Calu3 (cell line): ENCODE measurements at regions not wholly inside any gene's neighbourhood (a gene's known extent, or its start where the extent isn't known, plus 50 kb on each side); places are given as distances from the start of the nearest gene placed in this dataset.

Experiments
- BruUV-seq: library from RNA; stranded (reverse); fragments of 400-500 nt; replicated peaks from 2 replicates; lab custom pipeline; 2021; lab: Mats Ljungman, UMichigan
- CTCF ChIA-PET: fragments of 300-600 bp; sonication (Branson Sonifier 250); formaldehyde crosslinking; loops from one replicate; lab custom pipeline; 2022; ENCODE audit warnings: antibody characterized with exemption; lab: Charles Lee
- DNase-seq: peaks from one replicate; pipeline ENCODE4 v3.0.0; 2022
- H3K27ac Mint-ChIP-seq: one replicate; pipeline ENCODE4 v1.8.0; 2022; ENCODE audit warnings: mixed read lengths; ENCODE audit not compliant: unreplicated experiment
- H3K27me3 Mint-ChIP-seq: one replicate; pipeline ENCODE4 v1.8.0; 2022; ENCODE audit warnings: mixed read lengths; ENCODE audit not compliant: unreplicated experiment
- H3K36me3 Mint-ChIP-seq: one replicate; pipeline ENCODE4 v1.8.0; 2022; ENCODE audit warnings: mild to moderate bottlenecking, moderate library complexity, mixed read lengths; ENCODE audit not compliant: insufficient read depth, unreplicated experiment
- H3K4me1 Mint-ChIP-seq: one replicate; pipeline ENCODE4 v1.8.0; 2022; ENCODE audit warnings: mild to moderate bottlenecking, low read depth, mixed read lengths; ENCODE audit not compliant: unreplicated experiment
- H3K4me3 Mint-ChIP-seq: one replicate; pipeline ENCODE4 v1.8.0; 2022; ENCODE audit warnings: mild to moderate bottlenecking, low read depth, moderate library complexity, mixed read lengths; ENCODE audit not compliant: unreplicated experiment
- H3K9me3 Mint-ChIP-seq: one replicate; pipeline ENCODE4 v1.8.0; 2022; ENCODE audit warnings: low read depth, mixed read lengths; ENCODE audit not compliant: unreplicated experiment
- CTCF ChIP-seq: fragments of 200-600 bp; IDR thresholded peaks from one replicate; pipeline ENCODE4 v1.8.0; 2022; ENCODE audit warnings: antibody characterized with exemption; ENCODE audit not compliant: unreplicated experiment
- intact Hi-C: fragments of 100-400 bp; cut with micrococcal nuclease; formaldehyde crosslinking; loops from one replicate; pipeline ENCODE4 v1.10.0; 2022; ENCODE audit not compliant: unreplicated experiment

- CTCF ChIA-PET = no interaction called here
- TF ChIP-seq CTCF = no peak
- Mint-ChIP-seq H3K27ac (no peak overlapping the region), H3K4me1 (no peaks in the 10 kb centered on the region), H3K9me3 (no peaks in the 10 kb centered on the region), H3K27me3 (no peaks in the 10 kb centered on the region), H3K36me3 (no peaks in the 10 kb centered on the region), H3K4me3 (no peak overlapping the region)
- no peak for DNase-seq
- no TSS peak for BruUV-seq
- intact Hi-C loops = no loop called here
Observed at GRCh38 chr1:118396829-118397495, 211.9 kb upstream of the SPAG17 start.

- H3K9me3 Mint-ChIP-seq = no peaks in the 10 kb centered on the region
- H3K4me1 Mint-ChIP-seq = no peaks in the 10 kb centered on the region
- DNase-seq = no peak
- H3K4me3 Mint-ChIP-seq = no peak overlapping the region
- intact Hi-C loops = no loop called here
- no peak for TF ChIP-seq CTCF
- CTCF ChIA-PET = no interaction called here
- H3K27ac Mint-ChIP-seq = no peak overlapping the region
- no TSS peak for BruUV-seq
- H3K27me3 Mint-ChIP-seq = no peaks in the 10 kb centered on the region
- H3K36me3 Mint-ChIP-seq = no peaks in the 10 kb centered on the region
Observed at GRCh38 chr1:118396279-118396678, 211.3 kb upstream of the SPAG17 start.

- DNase-seq = no peak
- CTCF ChIA-PET = no interaction called here
- Mint-ChIP-seq H3K4me3 (no peak overlapping the region), H3K4me1 (no peaks in the 10 kb centered on the region), H3K27me3 (no peaks in the 10 kb centered on the region), H3K27ac (no peak overlapping the region), H3K36me3 (no peaks in the 10 kb centered on the region), H3K9me3 (peaks cover 3% of the 10 kb centered on the region)
- no TSS peak for BruUV-seq
- intact Hi-C loops = no loop called here
- no peak for TF ChIP-seq CTCF
Observed at GRCh38 chr1:118395430-118395991, 210.5 kb upstream of the SPAG17 start.

- no TSS peak for BruUV-seq
- intact Hi-C loops = no loop called here
- TF ChIP-seq CTCF = no peak
- H3K9me3 Mint-ChIP-seq = peaks cover 5% of the 10 kb centered on the region
- H3K4me3 Mint-ChIP-seq = no peak overlapping the region
- CTCF ChIA-PET = interaction anchor here (0.9 kb wide), 1 partner anchor 36 kb away, joined by 3 read pairs; no protein-coding TSS in a partner anchor
- no peaks in the 10 kb centered on the region for H3K4me1 Mint-ChIP-seq
- H3K36me3 Mint-ChIP-seq = no peaks in the 10 kb centered on the region
- DNase-seq = no peak
- H3K27me3 Mint-ChIP-seq = no peaks in the 10 kb centered on the region
- no peak overlapping the region for H3K27ac Mint-ChIP-seq
Observed at GRCh38 chr1:118390955-118391354, 205.9 kb upstream of the SPAG17 start.
